ENCODE measurements at regions not wholly inside any gene's neighbourhood (a gene's known extent, or its start where the extent isn't known, plus 50 kb on each side); places are given as distances from the start of the nearest gene placed in this dataset.

GRCh38 chr11:76276781-76277155 is 70.5 kb upstream of the WNT11 start:
- no peak for DNase-seq (ENCODE audit: low read depth in 3 of 3)

GRCh38 chr11:76276046-76276780 is 69.9 kb upstream of the WNT11 start:
- DNase-seq (ENCODE audit: low read depth in 3 of 3): no peak

GRCh38 chr11:76275446-76275845 is 69.1 kb upstream of the WNT11 start:
- DNase-seq (ENCODE audit: low read depth in 3 of 3): no peak

GRCh38 chr11:76271068-76271467 is 64.8 kb upstream of the WNT11 start:
- DNase-seq (ENCODE audit: low read depth in 3 of 3): no peak

- DNase-seq (ENCODE audit: low read depth in 3 of 3): no peak
These were observed 64.1 kb upstream of the WNT11 start for GRCh38 chr11:76270389-76270788.

- no peak for DNase-seq (ENCODE audit: low read depth in 3 of 3)
These were observed 63.5 kb upstream of the WNT11 start for GRCh38 chr11:76269661-76270261.

- no peak for DNase-seq (ENCODE audit: low read depth in 3 of 3)
These were observed 62.9 kb upstream of the WNT11 start for GRCh38 chr11:76269247-76269646.

GRCh38 chr11:76268498-76268897 is 62.2 kb upstream of the WNT11 start:
- DNase-seq (ENCODE audit: low read depth in 3 of 3): no peak

GRCh38 chr11:76267556-76267955 is 61.3 kb upstream of the WNT11 start:
- no peak for DNase-seq (ENCODE audit: low read depth in 3 of 3)

- no peak for DNase-seq (ENCODE audit: low read depth in 3 of 3)
These were observed 60.2 kb upstream of the WNT11 start for GRCh38 chr11:76266286-76267100.

GRCh38 chr11:76265771-76266241 is 59.5 kb upstream of the WNT11 start:
- DNase-seq (ENCODE audit: low read depth in 3 of 3): no peak

GRCh38 chr11:76263657-76264056 is 57.4 kb upstream of the WNT11 start:
- DNase-seq (ENCODE audit: low read depth in 3 of 3): no peak

GRCh38 chr11:76263166-76263565 is 56.9 kb upstream of the WNT11 start:
- DNase-seq (ENCODE audit: low read depth in 3 of 3): no peak

- no peak for DNase-seq (ENCODE audit: low read depth in 3 of 3)
These were observed 54.1 kb upstream of the WNT11 start for GRCh38 chr11:76260296-76260925.

- no peak for DNase-seq (ENCODE audit: low read depth in 3 of 3)
These were observed 53.1 kb upstream of the WNT11 start for GRCh38 chr11:76259299-76259908.

- DNase-seq (ENCODE audit: low read depth in 3 of 3): no peak
These were observed 50.9 kb upstream of the WNT11 start for GRCh38 chr11:76257074-76257719.

GRCh38 chr11:76256448-76256847 is 50.1 kb upstream of the WNT11 start:
- DNase-seq (ENCODE audit: low read depth in 3 of 3): no peak
